ENCODE measurements at regions not wholly inside any gene's neighbourhood (a gene's known extent, or its start where the extent isn't known, plus 50 kb on each side); places are given as distances from the start of the nearest gene placed in this dataset.
A peak's percentile ranks its signal among the peaks of the same experiment; 100 is the strongest.
"Not testable (repeated sequence)": the region's sequence is repeated elsewhere in the genome, so short reads cannot be mapped to it uniquely, and the experiment has no call there.

DNA sequence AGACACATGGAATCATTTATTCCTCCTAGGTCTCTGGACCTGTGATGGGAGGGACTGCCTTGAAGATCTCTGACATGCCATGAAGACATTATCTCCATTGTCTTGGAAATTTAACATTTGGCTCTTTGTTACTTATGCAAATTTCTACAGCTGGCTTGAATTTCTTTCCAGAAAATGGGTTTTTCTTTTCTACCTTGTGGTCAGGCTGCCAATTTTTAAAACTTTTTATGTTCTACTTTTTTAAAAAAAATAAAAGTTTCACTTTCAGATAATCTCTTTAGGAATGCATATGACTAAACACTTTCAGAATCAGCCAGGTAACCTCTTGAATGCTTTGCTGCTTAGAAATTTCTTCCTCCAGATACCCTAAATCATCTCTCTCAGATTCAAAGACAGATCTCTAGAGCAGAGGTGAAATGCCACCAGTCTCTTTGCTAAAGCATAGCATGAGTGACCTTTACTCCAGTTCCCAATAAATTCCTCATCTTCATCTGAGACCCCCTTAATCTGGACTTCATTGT, 209.6 kb downstream of the RPRM start:
- no peaks in the 10 kb centered on the region for H3K27me3 ChIP-seq (ENCODE audit: low read depth)
- no peaks in the 10 kb centered on the region for H3K4me1 ChIP-seq
- in situ Hi-C loops (cut with MboI; ENCODE audit: low sequenced_read_pairs): no loop called here
- no peak for DNase-seq (ENCODE audit: low spot score in 2 of 2)
- H3K36me3 ChIP-seq (replicated peaks): no peaks in the 10 kb centered on the region
- H3K4me3 ChIP-seq: no peak overlapping the region
- no peaks in the 10 kb centered on the region; the same call in 1 of the 2 replicates for H3K9me3 ChIP-seq

DNA sequence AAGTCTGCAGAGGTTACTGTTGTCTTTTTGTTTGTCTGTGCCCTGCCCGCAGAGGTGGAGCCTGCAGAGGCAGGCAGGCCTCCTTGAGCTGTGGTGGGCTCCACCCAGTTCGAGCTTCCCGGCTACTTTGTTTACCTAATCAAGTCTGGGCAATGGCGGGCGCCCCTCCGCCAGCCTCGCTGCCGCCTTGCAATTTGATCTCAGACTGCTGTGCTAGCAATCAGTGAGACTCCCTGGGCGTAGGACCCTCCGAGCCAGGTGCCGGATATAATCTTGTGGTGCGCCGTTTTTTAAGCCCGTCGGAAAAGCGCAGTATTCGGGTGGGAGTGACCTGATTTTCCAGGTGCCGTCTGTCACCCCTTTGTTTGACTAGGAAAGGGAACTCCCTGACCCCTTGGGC, 221.7 kb downstream of the RPRM start:
- H3K4me1 ChIP-seq; H3K27me3 ChIP-seq (ENCODE audit: low read depth); H3K4me3 ChIP-seq; in situ Hi-C loops (cut with MboI; ENCODE audit: low sequenced_read_pairs); H3K36me3 ChIP-seq (replicated peaks); H3K9me3 ChIP-seq; DNase-seq (ENCODE audit: low spot score in 2 of 2): not testable (repeated sequence)

DNA sequence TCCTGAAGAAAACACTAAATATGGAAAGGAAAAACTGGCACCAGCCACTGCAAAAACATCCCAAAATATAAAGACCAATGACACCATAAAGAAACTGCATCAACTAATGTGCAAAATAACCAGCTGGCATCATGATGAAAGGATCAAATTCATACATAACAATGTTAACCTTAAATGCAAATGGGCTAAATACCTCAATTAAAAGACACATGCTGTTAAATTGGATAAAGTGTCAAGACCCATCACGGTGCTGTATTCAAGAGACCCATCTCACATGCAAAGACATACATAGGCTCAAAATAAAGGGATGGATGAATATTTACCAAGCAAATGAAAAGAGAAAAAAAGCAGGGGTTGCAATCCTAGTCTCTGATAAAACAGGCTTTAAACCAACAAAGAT, 231.9 kb downstream of the RPRM start:
- DNase-seq (ENCODE audit: low spot score in 2 of 2); H3K4me3 ChIP-seq; H3K27me3 ChIP-seq (ENCODE audit: low read depth); H3K4me1 ChIP-seq; in situ Hi-C loops (cut with MboI; ENCODE audit: low sequenced_read_pairs); H3K36me3 ChIP-seq (replicated peaks); H3K9me3 ChIP-seq: not testable (repeated sequence)

DNA sequence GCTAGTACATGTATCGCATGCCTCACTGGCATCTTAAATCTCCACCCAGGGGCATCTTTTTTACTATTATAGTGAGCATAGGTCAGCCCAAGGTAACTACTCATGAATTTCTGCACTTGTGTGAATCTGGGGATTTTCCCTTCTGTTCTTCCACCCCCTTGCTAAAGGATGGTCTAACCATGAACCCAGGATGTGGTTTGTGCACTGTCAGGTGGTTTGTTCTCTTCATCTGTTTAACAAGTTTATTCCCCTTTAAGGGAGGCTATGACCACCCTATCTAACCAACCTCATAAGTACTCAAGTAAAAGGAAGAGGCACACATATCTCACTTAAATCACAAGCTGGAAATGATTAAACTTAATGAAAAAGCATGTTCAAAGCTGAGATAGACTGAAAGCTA, 243.0 kb downstream of the RPRM start:
- Histone ChIP-seq H3K4me3 (no peak overlapping the region), H3K36me3 (replicated peaks) (no peaks in the 10 kb centered on the region), H3K9me3 (no peaks in the 10 kb centered on the region), H3K27me3 (ENCODE audit: low read depth) (no peaks in the 10 kb centered on the region), H3K4me1 (no peaks in the 10 kb centered on the region)
- DNase-seq (ENCODE audit: low spot score in 2 of 2): no peak
- in situ Hi-C loops (cut with MboI; ENCODE audit: low sequenced_read_pairs): no loop called here

DNA sequence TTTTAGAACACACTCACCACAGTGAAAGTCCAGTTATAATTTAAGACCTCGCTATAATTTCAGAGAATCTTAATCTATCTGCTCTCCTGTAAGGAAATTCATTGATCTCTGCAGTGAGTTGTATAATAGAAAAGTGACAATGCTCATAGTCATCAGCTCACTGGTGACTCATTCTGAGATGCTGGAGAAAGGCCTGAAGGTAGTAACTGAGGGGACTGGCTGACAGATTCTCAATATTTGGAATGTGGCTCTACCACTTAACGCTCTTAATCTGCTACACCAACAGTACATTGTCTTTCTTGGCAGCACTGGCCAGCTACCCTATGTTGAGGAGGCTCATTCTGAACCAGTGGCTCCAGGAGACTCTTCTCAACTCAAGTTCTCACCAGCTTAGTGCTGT, 246.1 kb downstream of the RPRM start:
- no peaks in the 10 kb centered on the region for H3K9me3 ChIP-seq
- H3K27me3 ChIP-seq (ENCODE audit: low read depth): no peaks in the 10 kb centered on the region
- H3K4me3 ChIP-seq: no peak overlapping the region
- no peaks in the 10 kb centered on the region for H3K36me3 ChIP-seq (replicated peaks)
- in situ Hi-C loops (cut with MboI; ENCODE audit: low sequenced_read_pairs): no loop called here
- no peaks in the 10 kb centered on the region for H3K4me1 ChIP-seq
- DNase-seq (ENCODE audit: low spot score in 2 of 2): no peak

DNA sequence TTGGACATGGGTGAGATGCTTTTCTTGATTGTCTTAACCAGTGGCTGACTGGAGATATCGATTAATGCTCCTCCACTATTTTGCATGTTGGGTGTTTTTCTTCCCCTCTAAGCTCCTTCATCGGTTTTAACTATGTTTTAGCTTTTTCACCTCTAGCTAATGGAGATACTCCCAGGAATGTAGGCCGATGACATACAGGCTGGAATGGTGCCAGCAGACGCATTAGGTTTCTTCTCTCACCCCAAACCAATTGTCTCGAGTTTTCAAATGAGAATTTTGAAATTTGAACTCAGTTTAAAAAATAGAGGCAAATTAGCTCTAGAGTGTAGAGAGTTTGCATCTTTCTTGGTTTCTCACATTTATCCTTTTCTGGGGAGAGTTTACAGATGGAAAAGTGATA, 247.6 kb downstream of the RPRM start:
- H3K36me3 ChIP-seq (replicated peaks): no peaks in the 10 kb centered on the region; the same call in 1 of the 2 replicates
- no peaks in the 10 kb centered on the region for H3K4me1 ChIP-seq
- no peaks in the 10 kb centered on the region for H3K27me3 ChIP-seq (ENCODE audit: low read depth)
- peak in 1 of 2 experiments; percentile 28 for DNase-seq (ENCODE audit: low spot score in 2 of 2)
- in situ Hi-C loops (cut with MboI; ENCODE audit: low sequenced_read_pairs): no loop called here
- no peak overlapping the region for H3K4me3 ChIP-seq
- H3K9me3 ChIP-seq: no peaks in the 10 kb centered on the region

DNA sequence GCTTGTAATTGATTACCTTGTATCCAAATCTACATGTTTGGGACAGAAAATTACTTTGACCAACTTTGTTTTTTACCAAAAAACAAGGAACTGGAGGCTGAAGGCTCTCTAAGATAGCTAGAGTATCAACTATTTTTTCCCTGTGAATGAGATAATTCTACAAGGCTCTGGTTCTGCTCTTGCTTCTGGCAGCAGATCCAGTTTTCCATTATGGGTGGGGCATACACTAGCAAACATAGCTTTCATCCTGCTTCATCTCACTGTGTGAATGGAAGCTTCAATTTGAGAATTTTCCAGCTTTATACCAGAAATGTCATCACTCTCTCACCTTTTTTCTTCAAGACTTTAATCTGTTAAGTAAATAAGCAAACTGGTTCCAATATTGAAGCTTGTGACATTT, 249.7 kb downstream of the RPRM start:
- no peaks in the 10 kb centered on the region; the same call in 1 of the 2 replicates for H3K36me3 ChIP-seq (replicated peaks)
- H3K4me3 ChIP-seq: no peak overlapping the region
- no peaks in the 10 kb centered on the region for H3K4me1 ChIP-seq
- in situ Hi-C loops (cut with MboI; ENCODE audit: low sequenced_read_pairs): no loop called here
- no peaks in the 10 kb centered on the region for H3K9me3 ChIP-seq
- no peak for DNase-seq (ENCODE audit: low spot score in 2 of 2)
- no peaks in the 10 kb centered on the region for H3K27me3 ChIP-seq (ENCODE audit: low read depth)

DNA sequence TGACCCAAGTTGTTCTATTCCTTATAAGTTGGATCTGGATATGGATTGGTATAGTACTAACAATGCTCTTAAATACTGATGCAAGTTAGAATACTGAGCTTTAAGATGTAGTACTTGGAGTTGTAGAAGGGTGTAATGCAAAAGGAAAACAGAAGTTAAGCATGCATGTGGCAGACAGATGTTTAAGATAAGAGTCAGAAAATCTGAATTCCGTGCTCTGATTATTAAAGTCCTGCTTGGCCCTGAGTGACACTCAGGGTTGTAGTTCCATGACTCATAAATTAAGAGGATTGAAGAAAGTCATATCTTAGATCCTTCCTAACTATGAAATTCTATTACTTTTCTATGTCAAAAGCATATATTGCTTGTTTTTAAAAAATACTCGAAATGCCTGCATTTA, 250.6 kb downstream of the RPRM start:
- Histone ChIP-seq H3K4me1 (no peaks in the 10 kb centered on the region), H3K27me3 (ENCODE audit: low read depth) (no peaks in the 10 kb centered on the region), H3K36me3 (replicated peaks) (no peaks in the 10 kb centered on the region; the same call in 1 of the 2 replicates), H3K9me3 (no peaks in the 10 kb centered on the region), H3K4me3 (no peak overlapping the region)
- in situ Hi-C loops (cut with MboI; ENCODE audit: low sequenced_read_pairs): no loop called here
- no peak for DNase-seq (ENCODE audit: low spot score in 2 of 2)

DNA sequence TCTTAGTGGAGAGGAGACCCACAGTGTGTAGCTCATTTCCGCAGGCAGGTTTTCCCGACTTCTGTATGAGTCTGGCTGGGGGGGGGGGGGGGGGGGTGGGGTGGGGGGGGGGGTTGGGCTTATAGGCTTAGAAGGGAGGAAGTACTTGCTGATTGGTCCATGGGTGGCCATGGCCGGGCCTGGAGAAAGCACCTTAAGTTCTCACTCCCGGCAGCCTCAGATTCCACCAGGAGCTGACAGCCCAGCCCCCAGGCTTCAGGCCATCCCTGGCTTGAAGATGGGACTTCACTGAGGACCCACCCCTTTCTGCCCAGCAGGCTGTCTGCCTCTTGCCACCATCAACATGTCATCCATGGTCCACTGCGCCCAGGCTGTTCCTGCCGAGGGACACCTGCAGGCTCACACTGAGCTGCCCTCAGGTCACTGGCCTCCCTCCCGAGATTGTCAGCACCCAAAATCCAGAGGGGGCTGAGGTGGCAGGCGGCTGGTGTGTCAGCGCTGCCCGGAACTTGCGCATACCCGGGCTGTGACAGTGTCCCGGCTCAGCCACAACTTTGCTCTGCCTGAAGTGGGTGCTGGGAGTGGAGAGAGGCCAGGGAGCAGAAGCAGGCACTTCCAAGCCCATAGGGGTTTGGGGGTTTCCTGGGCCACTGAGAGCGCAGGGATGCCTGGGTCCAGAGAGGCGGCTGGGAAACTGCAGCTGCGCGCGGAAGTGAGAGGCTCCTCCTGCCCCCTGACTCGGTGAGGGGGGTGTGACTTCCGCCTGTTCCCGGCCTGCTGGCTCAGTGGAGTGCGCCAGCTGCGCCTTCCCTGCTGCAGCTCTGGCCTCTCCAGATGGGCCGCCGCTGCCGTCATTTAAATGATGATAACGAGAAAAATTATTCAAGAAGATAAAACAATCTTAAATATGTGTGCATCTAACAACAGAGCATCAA, 256.1 kb downstream of the RPRM start:
- DNase-seq (ENCODE audit: low spot score in 2 of 2): no peak
- Histone ChIP-seq H3K4me1 (no peaks in the 10 kb centered on the region), H3K4me3 (no peak overlapping the region)

DNA sequence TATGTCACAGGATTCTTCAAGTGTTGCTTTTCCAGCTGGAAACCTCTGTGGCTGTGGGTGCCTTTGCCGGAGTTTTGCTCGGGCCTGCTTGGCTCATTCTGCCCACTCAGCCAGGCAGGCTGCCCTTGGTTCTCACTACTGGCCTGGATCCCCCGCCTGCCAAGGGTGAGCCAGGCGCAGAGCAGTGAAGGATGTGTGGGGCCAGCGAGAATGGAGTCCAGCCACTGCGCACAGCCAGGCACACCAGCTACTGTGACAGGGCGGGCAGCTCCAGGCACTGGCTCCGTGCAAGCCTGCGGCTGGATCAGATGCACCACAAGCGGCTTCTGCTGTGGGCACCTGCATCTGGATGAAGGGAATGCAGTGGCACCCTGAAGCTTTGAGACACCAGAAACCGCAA, 257.1 kb downstream of the RPRM start:
- H3K27me3 ChIP-seq (ENCODE audit: low read depth): no peaks in the 10 kb centered on the region
- no peaks in the 10 kb centered on the region; the same call in 1 of the 2 replicates for H3K36me3 ChIP-seq (replicated peaks)
- in situ Hi-C loops (cut with MboI; ENCODE audit: low sequenced_read_pairs): no loop called here
- no peak for DNase-seq (ENCODE audit: low spot score in 2 of 2)
- H3K4me1 ChIP-seq: no peaks in the 10 kb centered on the region
- H3K4me3 ChIP-seq: no peak overlapping the region
- no peaks in the 10 kb centered on the region for H3K9me3 ChIP-seq

More for the DNA sequence above, 256.1 kb downstream of the RPRM start:
- in situ Hi-C loops (cut with MboI; ENCODE audit: low sequenced_read_pairs): no loop called here
- Histone ChIP-seq H3K27me3 (ENCODE audit: low read depth) (no peaks in the 10 kb centered on the region), H3K36me3 (replicated peaks) (no peaks in the 10 kb centered on the region; the same call in 1 of the 2 replicates), H3K9me3 (no peaks in the 10 kb centered on the region)

DNA sequence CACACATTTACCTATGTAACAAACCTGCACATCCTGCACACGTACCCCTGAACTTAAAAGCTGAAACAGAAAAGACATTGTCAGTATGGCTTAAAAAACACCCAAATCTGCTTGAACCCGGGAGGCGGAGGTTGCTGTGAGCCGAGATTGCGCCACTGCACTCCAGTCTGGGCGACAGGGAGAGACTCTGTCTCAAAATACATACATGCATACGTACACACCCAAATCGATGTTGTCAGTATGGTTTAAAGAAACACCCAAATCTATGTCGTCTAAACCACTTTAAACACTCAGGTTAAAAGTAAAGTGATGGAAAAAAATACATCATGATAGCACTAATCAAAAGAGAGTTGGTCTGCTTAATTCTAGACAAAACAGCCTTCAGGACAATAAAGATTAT, 257.5 kb downstream of the RPRM start:
- in situ Hi-C loops (cut with MboI; ENCODE audit: low sequenced_read_pairs): no loop called here
- no peaks in the 10 kb centered on the region for H3K9me3 ChIP-seq

DNA sequence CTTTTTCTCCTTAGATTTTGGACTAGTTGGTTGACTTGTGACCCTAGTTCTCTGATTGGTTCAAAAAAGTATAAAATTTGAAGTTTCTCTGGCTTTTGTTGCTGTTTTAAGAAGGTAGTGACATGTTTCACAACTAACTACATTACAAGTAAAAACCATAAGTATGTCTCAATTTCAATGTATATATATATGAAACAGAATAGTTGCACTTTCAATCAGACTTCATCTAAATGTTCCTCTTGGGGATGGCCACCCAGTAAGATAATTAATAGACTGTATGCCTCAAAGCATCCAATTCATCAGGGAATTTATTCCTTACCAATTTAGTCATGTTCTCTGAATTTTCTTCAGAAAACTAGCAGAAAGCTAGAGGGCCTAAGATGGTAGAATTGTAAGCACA, 259.7 kb downstream of the RPRM start:
- Histone ChIP-seq H3K9me3 (no peaks in the 10 kb centered on the region), H3K27me3 (ENCODE audit: low read depth) (no peaks in the 10 kb centered on the region), H3K4me3 (no peak overlapping the region), H3K36me3 (replicated peaks) (no peaks in the 10 kb centered on the region), H3K4me1 (no peaks in the 10 kb centered on the region)
- no peak for DNase-seq (ENCODE audit: low spot score in 2 of 2)
- in situ Hi-C loops (cut with MboI; ENCODE audit: low sequenced_read_pairs): no loop called here

More for the DNA sequence above, 257.5 kb downstream of the RPRM start:
- DNase-seq (ENCODE audit: low spot score in 2 of 2): no peak
- no peaks in the 10 kb centered on the region for H3K4me1 ChIP-seq
- H3K36me3 ChIP-seq (replicated peaks): no peaks in the 10 kb centered on the region
- no peaks in the 10 kb centered on the region for H3K27me3 ChIP-seq (ENCODE audit: low read depth)
- no peak overlapping the region for H3K4me3 ChIP-seq

DNA sequence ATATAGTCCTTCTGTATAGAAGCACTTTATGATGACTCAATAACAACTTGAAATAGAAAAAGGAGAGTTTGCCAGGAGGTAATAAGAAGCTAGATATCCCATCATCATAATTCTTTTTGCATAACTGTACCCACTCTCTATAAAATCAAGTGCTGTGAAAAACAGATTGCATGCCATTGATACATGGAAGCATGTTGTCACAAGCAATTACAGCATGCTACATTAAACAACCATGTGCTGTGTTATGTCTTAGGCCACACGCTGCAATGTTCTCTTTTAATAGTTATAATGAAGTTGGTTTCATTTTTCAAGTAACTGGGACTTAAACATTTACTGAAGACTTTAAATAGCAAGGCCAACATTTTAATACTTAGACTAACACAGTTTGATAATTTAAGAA, 264.2 kb downstream of the RPRM start:
- H3K4me1 ChIP-seq: no peaks in the 10 kb centered on the region
- no peak overlapping the region for H3K4me3 ChIP-seq
- in situ Hi-C loops (cut with MboI; ENCODE audit: low sequenced_read_pairs): no loop called here
- H3K36me3 ChIP-seq (replicated peaks): no peaks in the 10 kb centered on the region
- no peak for DNase-seq (ENCODE audit: low spot score in 2 of 2)
- no peaks in the 10 kb centered on the region for H3K27me3 ChIP-seq (ENCODE audit: low read depth)
- no peaks in the 10 kb centered on the region for H3K9me3 ChIP-seq

DNA sequence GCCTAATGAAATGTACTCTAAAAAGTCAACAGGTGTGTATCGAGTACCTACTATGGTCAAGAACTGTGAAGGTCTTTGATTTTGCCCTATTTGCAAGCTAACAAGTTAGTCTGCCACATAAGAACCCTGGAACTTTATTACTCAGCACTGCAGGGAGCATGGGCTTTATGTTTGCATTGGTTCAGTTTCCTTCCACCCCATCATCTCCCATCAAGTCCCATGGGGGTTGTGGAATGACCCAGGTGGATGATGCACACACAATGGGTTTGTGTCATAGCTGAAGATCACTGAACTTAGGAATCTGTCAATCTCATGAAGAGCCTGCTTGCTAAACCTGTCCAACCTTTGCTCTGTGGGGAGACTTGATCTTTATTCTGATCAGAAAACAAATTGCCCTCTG, 265.5 kb downstream of the RPRM start:
- no peaks in the 10 kb centered on the region for H3K36me3 ChIP-seq (replicated peaks)
- no peak overlapping the region for H3K4me3 ChIP-seq
- no peaks in the 10 kb centered on the region for H3K27me3 ChIP-seq (ENCODE audit: low read depth)
- in situ Hi-C loops (cut with MboI; ENCODE audit: low sequenced_read_pairs): no loop called here
- no peak for DNase-seq (ENCODE audit: low spot score in 2 of 2)
- H3K9me3 ChIP-seq: no peaks in the 10 kb centered on the region
- no peaks in the 10 kb centered on the region for H3K4me1 ChIP-seq

Measured in HAP-1 (cell line).